AG04449 (cell line): ENCODE measurements at regions not wholly inside any gene's neighbourhood (a gene's known extent, or its start where the extent isn't known, plus 50 kb on each side); places are given as distances from the start of the nearest gene placed in this dataset.

Experiments used
- CTCF ChIA-PET: fragments of 350-600 bp; formaldehyde crosslinking; extraction: SDS; loops from one replicate; lab custom pipeline; 2021; ENCODE audit warnings: antibody characterized with exemption; lab: Yijun Ruan, JAX
- POLR2A ChIA-PET: fragments of 400-600, 350-600 bp; formaldehyde crosslinking; extraction: SDS; loops from one replicate; lab custom pipeline; 2020; ENCODE audit warnings: antibody characterized with exemption, inconsistent platforms; lab: Yijun Ruan, JAX
- DNase-seq: peaks from one replicate; pipeline ENCODE4 v3.0.0-alpha.2; 2010; ENCODE audit warnings: low read depth, low spot score
- H3K4me3 ChIP-seq: 2 replicates; pipeline ENCODE4 v1.5.1; 2011; ENCODE audit warnings: low read depth, mild to moderate bottlenecking, control low read depth, low read length
- CTCF ChIP-seq: IDR thresholded peaks from one replicate; pipeline ENCODE4 v1.5.1; 2011; ENCODE audit warnings: mild to moderate bottlenecking, moderate library complexity, low read length, control low read depth, inconsistent platforms; ENCODE audit not compliant: insufficient read depth; ENCODE audit errors: missing control alignments

GRCh38 chr6:140987364-140988155 lies 1145.2 kb upstream of the GJE1 start:
- DNase-seq: no peak
- TF ChIP-seq CTCF: no peak
- ChIA-PET POLR2A (no interaction called here), CTCF (interaction anchor here (1.0 kb wide), 1 partner anchor 8 kb away, joined by 4 read pairs; no protein-coding TSS in a partner anchor)
- H3K4me3 ChIP-seq: no peak overlapping the region

GRCh38 chr6:140985679-140986275 lies 1146.9 kb upstream of the GJE1 start:
- ChIA-PET CTCF (interaction anchor here (1.3 kb wide), 1 partner anchor 9 kb away, joined by 3 read pairs; no protein-coding TSS in a partner anchor), POLR2A (no interaction called here)
- H3K4me3 ChIP-seq: no peak overlapping the region
- no peak for TF ChIP-seq CTCF
- DNase-seq: no peak

GRCh38 chr6:140980265-140980887 lies 1152.3 kb upstream of the GJE1 start:
- peak; percentile 2 for TF ChIP-seq CTCF
- POLR2A ChIA-PET: no interaction called here
- DNase-seq: no peak
- no peak overlapping the region for H3K4me3 ChIP-seq
- CTCF ChIA-PET: no interaction called here

- ChIA-PET CTCF (interaction anchor here (1.0 kb wide), 1 partner anchor 8 kb away, joined by 4 read pairs; no protein-coding TSS in a partner anchor), POLR2A (no interaction called here)
- no peak for TF ChIP-seq CTCF
- peak; percentile 87 for DNase-seq
- no peak overlapping the region for H3K4me3 ChIP-seq
Observed at GRCh38 chr6:140979642-140980091, 1153.1 kb upstream of the GJE1 start.

- TF ChIP-seq CTCF: no peak
- POLR2A ChIA-PET: no interaction called here
- no peak overlapping the region for H3K4me3 ChIP-seq
- DNase-seq: no peak
- CTCF ChIA-PET: no interaction called here
Observed at GRCh38 chr6:140977403-140977802, 1155.3 kb upstream of the GJE1 start.

- no peak overlapping the region for H3K4me3 ChIP-seq
- POLR2A ChIA-PET: no interaction called here
- no peak for DNase-seq
- TF ChIP-seq CTCF: no peak
- CTCF ChIA-PET: no interaction called here
Observed at GRCh38 chr6:140976806-140977205, 1155.9 kb upstream of the GJE1 start.
